ENCODE measurements at regions not wholly inside any gene's neighbourhood (a gene's known extent, or its start where the extent isn't known, plus 50 kb on each side); places are given as distances from the start of the nearest gene placed in this dataset.

GRCh38 chr3:106573605-106574004, 704.8 kb upstream of the CBLB start:
- DNase-seq, result no peak

GRCh38 chr3:106575029-106575428, 706.2 kb upstream of the CBLB start:
- DNase-seq, result no peak

GRCh38 chr3:106577241-106577640, 708.4 kb upstream of the CBLB start:
- no peak for DNase-seq

- DNase-seq, result no peak
Observed at GRCh38 chr3:106578911-106579310, 710.1 kb upstream of the CBLB start.

GRCh38 chr3:106582151-106582550, 713.3 kb upstream of the CBLB start:
- no peak for DNase-seq

- no peak for DNase-seq
Observed at GRCh38 chr3:106587551-106587950, 718.7 kb upstream of the CBLB start.

- no peak for DNase-seq
Observed at GRCh38 chr3:106588739-106589138, 719.9 kb upstream of the CBLB start.

GRCh38 chr3:106589311-106589942, 720.6 kb upstream of the CBLB start:
- DNase-seq, result no peak

- no peak for DNase-seq
Observed at GRCh38 chr3:106590216-106590615, 721.4 kb upstream of the CBLB start.

GRCh38 chr3:106593381-106593780, 724.6 kb upstream of the CBLB start:
- DNase-seq, result no peak

- peak; percentile 52 to 70 for DNase-seq
Observed at GRCh38 chr3:106609666-106610301, 741.0 kb upstream of the CBLB start.

- no peak for DNase-seq
Observed at GRCh38 chr3:106610362-106610959, 741.6 kb upstream of the CBLB start.

GRCh38 chr3:106611116-106611515, 742.3 kb upstream of the CBLB start:
- no peak for DNase-seq

- no peak for DNase-seq
Observed at GRCh38 chr3:106611841-106612240, 743.0 kb upstream of the CBLB start.

GRCh38 chr3:106616556-106616955, 747.7 kb upstream of the CBLB start:
- DNase-seq, result no peak

GRCh38 chr3:106617276-106617675, 748.5 kb upstream of the CBLB start:
- DNase-seq, result no peak

- no peak for DNase-seq
Observed at GRCh38 chr3:106620646-106621045, 751.8 kb upstream of the CBLB start.

GRCh38 chr3:106624154-106624553, 753.1 kb upstream of the CCDC54 start:
- no peak for DNase-seq

- no peak for DNase-seq
Observed at GRCh38 chr3:106628407-106628806, 748.8 kb upstream of the CCDC54 start.

GRCh38 chr3:106629215-106629832, 747.9 kb upstream of the CCDC54 start:
- no peak for DNase-seq

- no peak for DNase-seq
Observed at GRCh38 chr3:106631373-106632108, 745.7 kb upstream of the CCDC54 start.

GRCh38 chr3:106635271-106635670, 742.0 kb upstream of the CCDC54 start:
- no peak for DNase-seq

GRCh38 chr3:106635826-106636225, 741.4 kb upstream of the CCDC54 start:
- no peak for DNase-seq

Data from stimulated activated CD4-positive, alpha-beta T cell treated with anti-CD3 and anti-CD28 coated beads, Interleukin-2, amount 100 ng/mL, for 24 hours (primary cell).